ENCODE measurements at regions not wholly inside any gene's neighbourhood (a gene's known extent, or its start where the extent isn't known, plus 50 kb on each side); places are given as distances from the start of the nearest gene placed in this dataset.

DNA sequence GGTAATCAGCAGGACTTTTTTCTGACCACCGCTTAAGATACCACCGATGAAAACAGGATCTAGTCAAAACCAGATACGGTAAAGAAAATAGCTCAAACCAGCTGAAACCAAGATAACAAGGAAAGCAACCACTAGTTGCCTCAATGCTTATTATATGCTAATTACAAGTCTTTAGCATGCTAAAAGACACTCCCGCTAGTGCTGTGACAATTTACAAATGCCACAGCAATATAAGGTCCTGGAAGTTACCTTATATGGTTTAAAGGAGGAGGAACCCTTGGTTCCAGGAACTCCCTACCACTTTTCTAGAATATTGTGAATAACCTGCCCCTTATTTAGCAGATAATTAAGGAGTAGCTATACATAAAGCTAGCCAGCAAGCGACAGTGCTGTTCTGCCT, 976.4 kb upstream of the SEL1L start:
- TF ChIP-seq EZH2phosphoT487 (IDR thresholded peaks at IDR 0.05; ENCODE audit: insufficient read depth, low read depth), result no peak
- no peak for TF ChIP-seq EZH2 (IDR thresholded peaks at IDR 0.05; ENCODE audit: insufficient read depth, poor library complexity, severe bottlenecking)
